Uterus (tissue), 3 donors: ENCODE measurements at regions not wholly inside any gene's neighbourhood (a gene's known extent, or its start where the extent isn't known, plus 50 kb on each side); places are given as distances from the start of the nearest gene placed in this dataset.
"Not testable (repeated sequence)": the region's sequence is repeated elsewhere in the genome, so short reads cannot be mapped to it uniquely, and the experiment has no call there.

ENCODE experiments used
- DNase-seq, 2 donors: peaks; one replicate each; pipeline ENCODE4 v3.0.0-alpha.2; 2019 to 2020
- H3K27ac ChIP-seq, 2 donors: fragments of 200-600 bp; sonication (generic); 1 replicate in 1 of 2; 2 replicates in 1 of 2; pipeline ENCODE4 v1.5.1; 2016 to 2018
- H3K27me3 ChIP-seq, 2 donors: fragments of 200-600 bp; sonication (generic); one replicate each; pipeline ENCODE4 v1.5.1; 2018 to 2019; ENCODE audit warnings: control low read depth in 1 of 2
- H3K36me3 ChIP-seq, 2 donors: fragments of 200-600 bp; sonication (generic); one replicate each; pipeline ENCODE4 v1.5.1; 2019; ENCODE audit warnings: control low read depth in 1 of 2
- H3K4me1 ChIP-seq, 2 donors: fragments of 200-600 bp; sonication (generic); one replicate each; pipeline ENCODE4 v1.5.1; 2018 to 2019; ENCODE audit warnings: control low read depth in 1 of 2
- H3K4me3 ChIP-seq, 2 donors: fragments of 200-600 bp; sonication (generic); 1 replicate in 1 of 2; 2 replicates in 1 of 2; pipeline ENCODE4 v1.5.1; 2018 to 2019; ENCODE audit warnings: mild to moderate bottlenecking in 1 of 2
- H3K9me3 ChIP-seq, 2 donors: fragments of 200-600 bp; sonication (generic); one replicate each; pipeline ENCODE4 v1.5.1; 2019; ENCODE audit warnings: control low read depth in 1 of 2
- CTCF ChIP-seq, 4 experiments: fragments of 200-600 bp in 2 of 4; fragments of 450-650 bp in 2 of 4; sonication (generic) in 2 of 4; IDR thresholded peaks; one replicate each; pipeline ENCODE4 v1.5.1; 2016 to 2019; ENCODE audit warnings: antibody characterized with exemption in 4 of 4, mild to moderate bottlenecking in 2 of 4, moderate library complexity in 1 of 4
- POLR2A ChIP-seq, 2 donors: fragments of 450-650 bp; IDR thresholded peaks; one replicate each; pipeline ENCODE4 v1.6.1; 2016; ENCODE audit warnings: antibody characterized with exemption in 2 of 2, mild to moderate bottlenecking in 1 of 2, moderate library complexity in 1 of 2
- intact Hi-C: fragments of 100-400 bp; cut with DNase I; formaldehyde crosslinking; loops from one replicate; pipeline ENCODE4 v1.15.1; 2023; ENCODE audit warnings: low total_unique reads
- donor health status: DM: yes; HTN: yes; CAD: no.

GRCh38 chr10:78229489-78229888, 195.8 kb downstream of the RPS24 start:
- Histone ChIP-seq H3K27me3 (no peaks in the 10 kb centered on the region), H3K4me1 (no peaks in the 10 kb centered on the region), H3K27ac (no peak overlapping the region), H3K36me3 (no peaks in the 10 kb centered on the region), H3K9me3 (no peaks in the 10 kb centered on the region), H3K4me3 (no peak overlapping the region)
- TF ChIP-seq CTCF (IDR thresholded peaks at IDR 0.05) (no peak), POLR2A (IDR thresholded peaks at IDR 0.05) (no peak)
- DNase-seq: no peak
- intact Hi-C loops: no loop called here

GRCh38 chr10:78229950-78230675, 196.4 kb downstream of the RPS24 start:
- TF ChIP-seq POLR2A (IDR thresholded peaks at IDR 0.05) (no peak), CTCF (IDR thresholded peaks at IDR 0.05) (no peak)
- no peak for DNase-seq
- no peak overlapping the region for H3K27ac ChIP-seq
- intact Hi-C loops: no loop called here
- no peaks in the 10 kb centered on the region for H3K4me1 ChIP-seq
- no peaks in the 10 kb centered on the region for H3K27me3 ChIP-seq
- no peak overlapping the region for H3K4me3 ChIP-seq
- H3K36me3 ChIP-seq: no peaks in the 10 kb centered on the region
- no peaks in the 10 kb centered on the region for H3K9me3 ChIP-seq

GRCh38 chr10:78231327-78231726, 197.7 kb downstream of the RPS24 start:
- intact Hi-C loops: no loop called here
- H3K27ac ChIP-seq: no peak overlapping the region
- no peak overlapping the region for H3K4me3 ChIP-seq
- no peaks in the 10 kb centered on the region for H3K9me3 ChIP-seq
- no peaks in the 10 kb centered on the region for H3K27me3 ChIP-seq
- H3K36me3 ChIP-seq: no peaks in the 10 kb centered on the region
- no peaks in the 10 kb centered on the region for H3K4me1 ChIP-seq
- no peak for DNase-seq
- TF ChIP-seq CTCF (IDR thresholded peaks at IDR 0.05): no peak
- TF ChIP-seq POLR2A (IDR thresholded peaks at IDR 0.05): no peak

GRCh38 chr10:78231939-78232338, 198.3 kb downstream of the RPS24 start:
- H3K4me3 ChIP-seq: no peak overlapping the region
- intact Hi-C loops: no loop called here
- peak in 3 of 4 experiments; percentile 11 to 30 (median 23) for TF ChIP-seq CTCF (IDR thresholded peaks at IDR 0.05)
- TF ChIP-seq POLR2A (IDR thresholded peaks at IDR 0.05): no peak
- H3K36me3 ChIP-seq: no peaks in the 10 kb centered on the region
- DNase-seq: no peak
- no peaks in the 10 kb centered on the region for H3K27me3 ChIP-seq
- H3K27ac ChIP-seq: no peak overlapping the region
- H3K4me1 ChIP-seq: no peaks in the 10 kb centered on the region
- H3K9me3 ChIP-seq: no peaks in the 10 kb centered on the region

GRCh38 chr10:78236416-78237015, 202.9 kb downstream of the RPS24 start:
- TF ChIP-seq CTCF (IDR thresholded peaks at IDR 0.05): no peak
- no peak for TF ChIP-seq POLR2A (IDR thresholded peaks at IDR 0.05)
- no peaks in the 10 kb centered on the region for H3K9me3 ChIP-seq
- H3K27ac ChIP-seq: no peak overlapping the region
- H3K27me3 ChIP-seq: no peaks in the 10 kb centered on the region
- no peak for DNase-seq
- intact Hi-C loops: no loop called here
- no peaks in the 10 kb centered on the region for H3K4me1 ChIP-seq
- H3K4me3 ChIP-seq: no peak overlapping the region
- no peaks in the 10 kb centered on the region for H3K36me3 ChIP-seq

- H3K27me3 ChIP-seq, intact Hi-C loops, H3K36me3 ChIP-seq, H3K4me1 ChIP-seq, H3K4me3 ChIP-seq, DNase-seq, H3K9me3 ChIP-seq, H3K27ac ChIP-seq: not testable (repeated sequence)
Measured at GRCh38 chr10:78237951-78238350, 204.3 kb downstream of the RPS24 start.
